Loucy (cell line): ENCODE measurements at regions not wholly inside any gene's neighbourhood (a gene's known extent, or its start where the extent isn't known, plus 50 kb on each side); places are given as distances from the start of the nearest gene placed in this dataset.

Experiments used
- H2AFZ ChIP-seq: fragments of 200-600 bp; sonication (generic); 2 replicates; pipeline ENCODE4 v1.6.0; 2016; ENCODE audit warnings: antibody characterized with exemption, mild to moderate bottlenecking, low read length, moderate library complexity
- H3F3A ChIP-seq: fragments of 200-600 bp; 2 replicates; pipeline ENCODE4 v1.6.0; 2016; ENCODE audit warnings: antibody characterized with exemption, low read depth, mild to moderate bottlenecking
- H3K27me3 ChIP-seq: fragments of 200-600 bp; sonication (generic); 2 replicates; pipeline ENCODE4 v1.6.1; 2014; ENCODE audit warnings: low read length, mild to moderate bottlenecking; ENCODE audit not compliant: insufficient read depth, poor library complexity, severe bottlenecking
- H3K36me3 ChIP-seq: fragments of 200-600 bp; sonication (generic); 2 replicates; pipeline ENCODE4 v1.6.1; 2016; ENCODE audit warnings: low read length; ENCODE audit not compliant: insufficient read depth
- H3K4me1 ChIP-seq: fragments of 200-600 bp; sonication (generic); 2 replicates; pipeline ENCODE4 v1.5.1; 2014; ENCODE audit warnings: low read length, mild to moderate bottlenecking; ENCODE audit not compliant: insufficient read depth, poor library complexity, severe bottlenecking
- H3K4me2 ChIP-seq: fragments of 200-600 bp; sonication (generic); 2 replicates; pipeline ENCODE4 v1.6.0; 2014; ENCODE audit warnings: antibody characterized with exemption, low read length, low read depth, mild to moderate bottlenecking; ENCODE audit not compliant: poor library complexity, severe bottlenecking
- H3K4me3 ChIP-seq: fragments of 200-600 bp; sonication (generic); 2 replicates; pipeline ENCODE4 v1.5.1; 2014; ENCODE audit warnings: low read length, mild to moderate bottlenecking, mixed read lengths; ENCODE audit not compliant: poor library complexity, severe bottlenecking
- H3K79me2 ChIP-seq: fragments of 200-600 bp; sonication (generic); 2 replicates; pipeline ENCODE4 v1.6.1; 2014; ENCODE audit warnings: low read length; ENCODE audit not compliant: insufficient read depth
- H3K9ac ChIP-seq: fragments of 200-600 bp; sonication (generic); 2 replicates; pipeline ENCODE4 v1.6.0; 2014; ENCODE audit warnings: mild to moderate bottlenecking, low read depth, low read length, moderate library complexity; ENCODE audit not compliant: poor library complexity, severe bottlenecking
- H3K9me2 ChIP-seq: fragments of 200-600 bp; sonication (generic); replicated peaks from 2 replicates; pipeline ENCODE4 v1.6.1; 2016; ENCODE audit warnings: low read depth, low read length, mixed read lengths
- H3K9me3 ChIP-seq: fragments of 200-600 bp; sonication (generic); 2 replicates; pipeline ENCODE4 v1.6.1; 2014; ENCODE audit warnings: mild to moderate bottlenecking, antibody characterized with exemption, low read length, low read depth; ENCODE audit not compliant: insufficient read depth
- H4K20me1 ChIP-seq: fragments of 200-600 bp; sonication (generic); 2 replicates; pipeline ENCODE4 v1.6.0; 2014; ENCODE audit warnings: antibody characterized with exemption, low read length, mild to moderate bottlenecking; ENCODE audit not compliant: insufficient read depth, poor library complexity, severe bottlenecking
- EZH2phosphoT487 ChIP-seq: fragments of 200-600 bp; IDR thresholded peaks from 2 replicates; pipeline ENCODE4 v1.6.1; 2018; ENCODE audit warnings: antibody characterized with exemption, mild to moderate bottlenecking, moderate library complexity, borderline replicate concordance
- TF ChIP-seq, protein P1 (sequence below): fragments of 200-600 bp; sonication (generic); conservative IDR thresholded peaks from 2 replicates; pipeline ENCODE4 v1.5.1; 2014; ENCODE audit warnings: mild to moderate bottlenecking, antibody characterized with exemption, low read length

DNA sequence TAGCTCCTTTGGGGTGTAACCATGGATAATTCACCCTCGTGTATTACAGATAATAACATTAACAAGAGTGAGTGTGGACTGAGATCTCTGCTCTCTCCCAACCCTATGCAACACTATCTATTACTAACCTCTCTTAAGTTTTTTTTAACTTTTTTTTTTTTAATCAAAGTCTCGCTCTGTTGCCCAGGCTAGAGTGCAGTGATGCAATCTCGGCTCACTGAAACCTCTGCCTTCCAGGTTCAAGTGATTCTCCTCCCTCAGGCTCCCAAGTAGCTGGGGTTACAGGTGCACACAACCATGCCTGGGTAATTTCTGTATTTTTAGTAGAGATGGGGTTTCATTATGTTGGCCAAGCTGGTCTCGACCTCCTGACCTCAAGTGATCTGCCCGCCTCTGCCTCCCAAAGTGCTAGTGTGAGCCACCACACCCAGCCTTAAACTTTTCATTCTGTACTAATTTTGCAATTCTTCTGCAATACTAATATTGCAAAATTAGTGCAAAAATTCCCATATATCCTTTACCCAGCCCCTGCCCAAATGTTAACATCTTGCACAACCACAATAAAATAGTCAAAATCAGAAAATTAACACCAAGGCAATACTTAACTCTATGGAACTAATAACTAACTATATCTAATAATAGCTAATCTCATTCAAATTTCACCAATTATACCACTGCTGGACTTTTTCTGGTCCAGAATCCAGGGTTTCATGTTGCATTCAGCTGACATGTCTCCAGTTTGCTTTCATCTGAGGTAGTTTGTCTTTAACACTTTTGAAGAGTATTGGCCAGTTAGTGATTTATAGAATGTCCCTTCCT is 66.5 kb upstream of the TCF7L2 start:
- H3K9me2 ChIP-seq = no peaks in the 10 kb centered on the region
- no peak for TF ChIP-seq EZH2phosphoT487
- TF ChIP-seq, protein P1, sequence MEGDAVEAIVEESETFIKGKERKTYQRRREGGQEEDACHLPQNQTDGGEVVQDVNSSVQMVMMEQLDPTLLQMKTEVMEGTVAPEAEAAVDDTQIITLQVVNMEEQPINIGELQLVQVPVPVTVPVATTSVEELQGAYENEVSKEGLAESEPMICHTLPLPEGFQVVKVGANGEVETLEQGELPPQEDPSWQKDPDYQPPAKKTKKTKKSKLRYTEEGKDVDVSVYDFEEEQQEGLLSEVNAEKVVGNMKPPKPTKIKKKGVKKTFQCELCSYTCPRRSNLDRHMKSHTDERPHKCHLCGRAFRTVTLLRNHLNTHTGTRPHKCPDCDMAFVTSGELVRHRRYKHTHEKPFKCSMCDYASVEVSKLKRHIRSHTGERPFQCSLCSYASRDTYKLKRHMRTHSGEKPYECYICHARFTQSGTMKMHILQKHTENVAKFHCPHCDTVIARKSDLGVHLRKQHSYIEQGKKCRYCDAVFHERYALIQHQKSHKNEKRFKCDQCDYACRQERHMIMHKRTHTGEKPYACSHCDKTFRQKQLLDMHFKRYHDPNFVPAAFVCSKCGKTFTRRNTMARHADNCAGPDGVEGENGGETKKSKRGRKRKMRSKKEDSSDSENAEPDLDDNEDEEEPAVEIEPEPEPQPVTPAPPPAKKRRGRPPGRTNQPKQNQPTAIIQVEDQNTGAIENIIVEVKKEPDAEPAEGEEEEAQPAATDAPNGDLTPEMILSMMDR = no peak
- H3K9me3 ChIP-seq = no peaks in the 10 kb centered on the region
- no peaks in the 10 kb centered on the region for H3K27me3 ChIP-seq
- no peak overlapping the region for H3K4me2 ChIP-seq
- H3K4me1 ChIP-seq = no peaks in the 10 kb centered on the region
- no peaks in the 10 kb centered on the region for H3K36me3 ChIP-seq
- H4K20me1 ChIP-seq = no peaks in the 10 kb centered on the region
- H2AFZ ChIP-seq = no peak overlapping the region
- H3F3A ChIP-seq = no peaks in the 10 kb centered on the region
- H3K4me3 ChIP-seq = no peak overlapping the region
- H3K9ac ChIP-seq = no peak overlapping the region
- H3K79me2 ChIP-seq = no peaks in the 10 kb centered on the region

DNA sequence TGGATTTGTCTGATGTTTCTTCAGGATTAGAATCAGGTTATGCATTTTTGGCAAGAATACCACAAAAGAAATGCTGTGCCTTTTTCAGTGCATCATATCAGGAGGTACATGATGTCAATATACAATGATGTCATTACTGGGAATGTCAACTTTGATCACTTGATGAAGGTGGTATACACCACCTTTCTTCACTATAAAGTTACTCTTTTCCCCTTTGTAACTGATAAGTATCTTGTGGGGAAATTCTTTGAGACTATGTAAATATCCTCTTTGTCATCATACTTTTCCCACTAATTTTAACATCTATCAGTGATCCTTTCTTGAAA is 65.9 kb upstream of the TCF7L2 start:
- Histone ChIP-seq H3F3A (no peaks in the 10 kb centered on the region), H2AFZ (no peak overlapping the region), H3K4me2 (no peak overlapping the region), H3K4me3 (no peak overlapping the region), H3K79me2 (no peaks in the 10 kb centered on the region), H3K36me3 (no peaks in the 10 kb centered on the region), H3K27me3 (no peaks in the 10 kb centered on the region), H4K20me1 (no peaks in the 10 kb centered on the region), H3K9me2 (no peaks in the 10 kb centered on the region), H3K4me1 (no peaks in the 10 kb centered on the region), H3K9me3 (no peaks in the 10 kb centered on the region), H3K9ac (no peak overlapping the region)
- no peak for TF ChIP-seq EZH2phosphoT487
- TF ChIP-seq, protein P1 = no peak

DNA sequence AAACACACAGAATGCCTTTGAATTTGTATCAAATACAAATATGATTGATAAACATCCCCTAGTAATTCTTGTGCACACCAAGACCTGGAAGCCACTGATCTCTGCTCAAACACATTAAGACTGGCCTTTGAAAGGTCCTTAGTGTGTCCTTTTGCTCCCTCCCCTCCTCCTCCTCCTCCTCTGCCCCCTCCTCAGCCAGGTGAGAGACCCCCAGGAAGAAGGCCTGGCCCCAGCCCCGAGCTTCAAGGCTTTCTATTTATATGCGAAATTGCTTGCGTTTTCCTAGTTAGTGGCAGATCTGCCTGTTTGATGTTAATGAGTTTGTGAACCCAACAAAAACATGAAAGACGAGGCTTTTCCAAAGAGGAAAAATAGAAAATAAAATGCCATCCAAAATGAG is 63.6 kb upstream of the TCF7L2 start:
- no peak overlapping the region for H3K9ac ChIP-seq
- H3K36me3 ChIP-seq = no peaks in the 10 kb centered on the region
- no peaks in the 10 kb centered on the region for H3K9me2 ChIP-seq
- H4K20me1 ChIP-seq = no peaks in the 10 kb centered on the region
- H3K4me1 ChIP-seq = no peaks in the 10 kb centered on the region
- H3K4me2 ChIP-seq = no peak overlapping the region
- no peak overlapping the region for H3K4me3 ChIP-seq
- TF ChIP-seq EZH2phosphoT487 = no peak
- TF ChIP-seq, protein P1 = no peak
- H3K9me3 ChIP-seq = no peaks in the 10 kb centered on the region
- H3K79me2 ChIP-seq = no peaks in the 10 kb centered on the region
- H3K27me3 ChIP-seq = no peaks in the 10 kb centered on the region
- no peaks in the 10 kb centered on the region for H3F3A ChIP-seq
- no peak overlapping the region for H2AFZ ChIP-seq
